Endodermal cell (in vitro differentiated cells): ENCODE measurements at regions not wholly inside any gene's neighbourhood (a gene's known extent, or its start where the extent isn't known, plus 50 kb on each side); places are given as distances from the start of the nearest gene placed in this dataset.

Experiments used
- DNase-seq: peaks from one replicate; pipeline ENCODE4 v3.0.0-alpha.2; 2017
- H3K27ac ChIP-seq: 2 replicates; pipeline ENCODE4 v1.5.1; 2013; ENCODE audit warnings: mild to moderate bottlenecking, low read depth, low read length, moderate library complexity
- H3K27me3 ChIP-seq: 2 replicates; pipeline ENCODE4 v1.6.1; 2013; ENCODE audit warnings: mild to moderate bottlenecking, low read length, moderate library complexity; ENCODE audit not compliant: insufficient read depth, control insufficient read depth, poor library complexity, severe bottlenecking
- H3K36me3 ChIP-seq: 2 replicates; pipeline ENCODE4 v1.7.0; 2013; ENCODE audit warnings: mild to moderate bottlenecking, low read length, moderate library complexity; ENCODE audit not compliant: control insufficient read depth, insufficient read depth
- H3K4me1 ChIP-seq: one replicate; pipeline ENCODE4 v1.7.0; 2013; ENCODE audit warnings: low read length; ENCODE audit not compliant: control insufficient read depth, insufficient read depth
- H3K4me3 ChIP-seq: 2 replicates; pipeline ENCODE4 v1.5.1; 2013; ENCODE audit warnings: mild to moderate bottlenecking, low read length, moderate library complexity
- H3K9ac ChIP-seq: 2 replicates; pipeline ENCODE4 v1.6.1; 2013; ENCODE audit warnings: mild to moderate bottlenecking, low read length, moderate library complexity; ENCODE audit not compliant: poor library complexity, severe bottlenecking; ENCODE audit errors: extremely low read depth
- H3K9me3 ChIP-seq: 2 replicates; pipeline ENCODE4 v1.6.1; 2013; ENCODE audit warnings: mild to moderate bottlenecking, low read length, moderate library complexity; ENCODE audit not compliant: control insufficient read depth
- H3K27ac Mint-ChIP-seq: 2 replicates; pipeline ENCODE4 v1.8.0; 2020; ENCODE audit warnings: mixed read lengths
- H3K27me3 Mint-ChIP-seq: 2 replicates; pipeline ENCODE4 v1.8.0; 2021; ENCODE audit warnings: mild to moderate bottlenecking, mixed read lengths; ENCODE audit not compliant: insufficient read depth
- H3K36me3 Mint-ChIP-seq: 2 replicates; pipeline ENCODE4 v1.8.0; 2020; ENCODE audit warnings: low read depth, mixed read lengths
- H3K4me1 Mint-ChIP-seq: 2 replicates; pipeline ENCODE4 v1.8.0; 2020; ENCODE audit warnings: mixed read lengths
- H3K4me3 Mint-ChIP-seq: 2 replicates; pipeline ENCODE4 v1.8.0; 2020; ENCODE audit warnings: mild to moderate bottlenecking, moderate library complexity, mixed read lengths
- H3K9me3 Mint-ChIP-seq: 2 replicates; pipeline ENCODE4 v1.8.0; 2020; ENCODE audit warnings: mild to moderate bottlenecking, mixed read lengths
- WGBS, 2 experiments: methylation state at CpG; one replicate each; pipeline versions ENCODE4 v1.1.5 to v1.1.7; 2013; ENCODE audit warnings: missing lambda C conversion rate in 2 of 2, mixed read lengths in 1 of 2; ENCODE audit not compliant: insufficient coverage in 1 of 2, insufficient read length in 1 of 2; 5-methylcytosine and 5-hydroxymethylcytosine counted together
- TF ChIP-seq, protein P1 (sequence below): fragments of 200-600 bp; sonication (generic); conservative IDR thresholded peaks from 2 replicates; pipeline ENCODE4 v1.5.0; 2021; ENCODE audit warnings: antibody characterized with exemption, mild to moderate bottlenecking

DNA sequence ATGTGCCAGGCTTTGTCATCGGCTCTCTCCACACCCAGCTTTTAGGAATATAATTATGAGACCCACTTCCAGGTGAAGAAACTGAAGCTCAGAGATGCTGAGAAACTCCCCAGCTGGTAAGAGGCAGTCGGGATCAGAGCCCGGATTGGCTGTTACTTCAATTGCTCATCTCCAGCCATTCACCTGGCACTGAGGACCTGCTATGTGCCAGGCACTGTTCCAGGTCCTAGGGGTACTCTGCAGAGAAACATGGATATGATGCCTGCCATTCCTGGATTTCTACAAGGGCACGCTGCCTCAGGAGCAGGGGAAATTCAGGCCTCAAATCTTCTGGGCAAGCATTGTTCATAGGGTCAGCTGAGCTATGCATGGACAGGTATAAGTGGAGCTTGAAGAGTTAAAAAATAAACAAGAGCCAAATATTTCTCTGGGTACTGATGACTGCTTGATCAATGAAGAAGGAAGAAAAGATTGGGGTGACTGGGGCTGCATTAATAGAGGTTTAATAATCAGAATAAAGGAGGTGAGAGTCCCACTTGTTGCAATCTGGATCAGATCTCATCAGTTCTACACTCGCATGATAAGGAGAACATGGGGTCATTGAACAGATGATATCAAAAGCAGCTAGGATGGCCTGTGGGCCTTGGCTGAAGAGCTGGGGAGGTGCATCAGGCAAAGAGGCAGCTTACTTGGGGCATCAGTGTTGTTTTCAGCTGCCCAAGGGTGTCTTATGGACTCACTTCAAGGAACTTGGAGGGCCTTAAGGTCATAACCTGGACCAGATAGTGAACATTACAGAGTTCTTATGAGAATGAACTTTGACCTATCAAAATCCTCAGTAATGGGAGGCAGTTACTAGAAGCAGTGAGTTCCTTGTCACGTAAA, 80.9 kb upstream of the TOX2 start:
- TF ChIP-seq, protein P1, sequence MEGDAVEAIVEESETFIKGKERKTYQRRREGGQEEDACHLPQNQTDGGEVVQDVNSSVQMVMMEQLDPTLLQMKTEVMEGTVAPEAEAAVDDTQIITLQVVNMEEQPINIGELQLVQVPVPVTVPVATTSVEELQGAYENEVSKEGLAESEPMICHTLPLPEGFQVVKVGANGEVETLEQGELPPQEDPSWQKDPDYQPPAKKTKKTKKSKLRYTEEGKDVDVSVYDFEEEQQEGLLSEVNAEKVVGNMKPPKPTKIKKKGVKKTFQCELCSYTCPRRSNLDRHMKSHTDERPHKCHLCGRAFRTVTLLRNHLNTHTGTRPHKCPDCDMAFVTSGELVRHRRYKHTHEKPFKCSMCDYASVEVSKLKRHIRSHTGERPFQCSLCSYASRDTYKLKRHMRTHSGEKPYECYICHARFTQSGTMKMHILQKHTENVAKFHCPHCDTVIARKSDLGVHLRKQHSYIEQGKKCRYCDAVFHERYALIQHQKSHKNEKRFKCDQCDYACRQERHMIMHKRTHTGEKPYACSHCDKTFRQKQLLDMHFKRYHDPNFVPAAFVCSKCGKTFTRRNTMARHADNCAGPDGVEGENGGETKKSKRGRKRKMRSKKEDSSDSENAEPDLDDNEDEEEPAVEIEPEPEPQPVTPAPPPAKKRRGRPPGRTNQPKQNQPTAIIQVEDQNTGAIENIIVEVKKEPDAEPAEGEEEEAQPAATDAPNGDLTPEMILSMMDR: no peak
- H3K4me3 Mint-ChIP-seq: no peak overlapping the region
- Histone ChIP-seq H3K27ac (no peak overlapping the region), H3K9ac (no peak overlapping the region), H3K4me1 (no peaks in the 10 kb centered on the region), H3K36me3 (no peaks in the 10 kb centered on the region), H3K9me3 (no peaks in the 10 kb centered on the region), H3K4me3 (no peak overlapping the region), H3K27me3 (no peaks in the 10 kb centered on the region)
- H3K36me3 Mint-ChIP-seq: no peaks in the 10 kb centered on the region
- H3K27me3 Mint-ChIP-seq: peaks cover 5% of the 10 kb centered on the region
- no peak for DNase-seq
- no peaks in the 10 kb centered on the region for H3K4me1 Mint-ChIP-seq
- 78 to 84% methylated on average over 6 of the region's 6 CpGs for WGBS, 2 experiments
- no peak overlapping the region for H3K27ac Mint-ChIP-seq
- no peaks in the 10 kb centered on the region for H3K9me3 Mint-ChIP-seq

GRCh38 chr20:43832961-43833360, 81.7 kb upstream of the TOX2 start:
- no peak overlapping the region for H3K4me3 Mint-ChIP-seq
- 84 to 88% methylated on average over 3 to 4 of the region's 4 CpGs for WGBS, 2 experiments

GRCh38 chr20:43832096-43832816, 82.4 kb upstream of the TOX2 start:
- Mint-ChIP-seq H3K36me3 (no peaks in the 10 kb centered on the region), H3K4me1 (no peaks in the 10 kb centered on the region), H3K27me3 (peaks cover 10% of the 10 kb centered on the region), H3K9me3 (no peaks in the 10 kb centered on the region), H3K4me3 (no peak overlapping the region), H3K27ac (no peak overlapping the region)
- no peak overlapping the region for H3K4me3 ChIP-seq
- no peak overlapping the region for H3K27ac ChIP-seq
- no peak for DNase-seq
- H3K9ac ChIP-seq: no peak overlapping the region
- TF ChIP-seq, protein P1: no peak
- H3K4me1 ChIP-seq: no peaks in the 10 kb centered on the region
- H3K27me3 ChIP-seq: no peaks in the 10 kb centered on the region
- no peaks in the 10 kb centered on the region for H3K9me3 ChIP-seq
- H3K36me3 ChIP-seq: no peaks in the 10 kb centered on the region
- 89 to 92% methylated on average over 5 to 9 of the region's 9 CpGs for WGBS, 2 experiments

More at GRCh38 chr20:43832961-43833360, 81.7 kb upstream of the TOX2 start:
- H3K9me3 Mint-ChIP-seq: no peaks in the 10 kb centered on the region
- DNase-seq: no peak
- TF ChIP-seq, protein P1: no peak
- H3K4me1 ChIP-seq: no peaks in the 10 kb centered on the region
- no peaks in the 10 kb centered on the region for H3K4me1 Mint-ChIP-seq
- H3K36me3 ChIP-seq: no peaks in the 10 kb centered on the region
- no peaks in the 10 kb centered on the region for H3K36me3 Mint-ChIP-seq
- H3K27ac ChIP-seq: no peak overlapping the region
- H3K27me3 Mint-ChIP-seq: peaks cover 10% of the 10 kb centered on the region
- H3K9ac ChIP-seq: no peak overlapping the region
- H3K4me3 ChIP-seq: no peak overlapping the region
- H3K27ac Mint-ChIP-seq: no peak overlapping the region
- H3K27me3 ChIP-seq: no peaks in the 10 kb centered on the region
- H3K9me3 ChIP-seq: no peaks in the 10 kb centered on the region
